Activated CD4-positive, alpha-beta T cell treated with anti-CD3 and anti-CD28 coated beads, Interleukin-2, Interleukin-6, amounts not matched to agents 100 ng/mL and 50 ng/mL, durations not matched to agents 16 hours and 8 hours (primary cell): ENCODE measurements at regions not wholly inside any gene's neighbourhood (a gene's known extent, or its start where the extent isn't known, plus 50 kb on each side); places are given as distances from the start of the nearest gene placed in this dataset.

Source experiments
- DNase-seq: peaks from one replicate; pipeline ENCODE4 v3.0.0-alpha.2; 2020

- DNase-seq: no peak
Measured at GRCh38 chr3:104717828-104718196, 648.9 kb upstream of the ALCAM start.

- no peak for DNase-seq
Measured at GRCh38 chr3:104723000-104723399, 643.7 kb upstream of the ALCAM start.

GRCh38 chr3:104731074-104731473 lies 635.6 kb upstream of the ALCAM start:
- DNase-seq: no peak

- no peak for DNase-seq
Measured at GRCh38 chr3:104734627-104735026, 632.1 kb upstream of the ALCAM start.

- DNase-seq: no peak
Measured at GRCh38 chr3:104735691-104736090, 631.0 kb upstream of the ALCAM start.

GRCh38 chr3:104738271-104738670 lies 628.4 kb upstream of the ALCAM start:
- DNase-seq: no peak

- DNase-seq: no peak
Measured at GRCh38 chr3:104740874-104741379, 625.8 kb upstream of the ALCAM start.

GRCh38 chr3:104742044-104742443 lies 624.7 kb upstream of the ALCAM start:
- DNase-seq: no peak

- DNase-seq: no peak
Measured at GRCh38 chr3:104745313-104745712, 621.4 kb upstream of the ALCAM start.

GRCh38 chr3:104746056-104746455 lies 620.7 kb upstream of the ALCAM start:
- DNase-seq: no peak

- DNase-seq: no peak
Measured at GRCh38 chr3:104750581-104750980, 616.1 kb upstream of the ALCAM start.

- DNase-seq: no peak
Measured at GRCh38 chr3:104755791-104756190, 610.9 kb upstream of the ALCAM start.

- no peak for DNase-seq
Measured at GRCh38 chr3:104763007-104763406, 603.7 kb upstream of the ALCAM start.

GRCh38 chr3:104764496-104764895 lies 602.2 kb upstream of the ALCAM start:
- no peak for DNase-seq

GRCh38 chr3:104768886-104769285 lies 597.8 kb upstream of the ALCAM start:
- DNase-seq: no peak

GRCh38 chr3:104779324-104779723 lies 587.4 kb upstream of the ALCAM start:
- DNase-seq: no peak

- no peak for DNase-seq
Measured at GRCh38 chr3:104781112-104781511, 585.6 kb upstream of the ALCAM start.

- DNase-seq: no peak
Measured at GRCh38 chr3:104785947-104786346, 580.8 kb upstream of the ALCAM start.

- no peak for DNase-seq
Measured at GRCh38 chr3:104787306-104787705, 579.4 kb upstream of the ALCAM start.

- no peak for DNase-seq
Measured at GRCh38 chr3:104788807-104789206, 577.9 kb upstream of the ALCAM start.

- DNase-seq: no peak
Measured at GRCh38 chr3:104791331-104791730, 575.4 kb upstream of the ALCAM start.

GRCh38 chr3:104796556-104796955 lies 570.2 kb upstream of the ALCAM start:
- DNase-seq: no peak

GRCh38 chr3:104805042-104805441 lies 561.7 kb upstream of the ALCAM start:
- DNase-seq: no peak

GRCh38 chr3:104805508-104805907 lies 561.2 kb upstream of the ALCAM start:
- no peak for DNase-seq

- no peak for DNase-seq
Measured at GRCh38 chr3:104810896-104811295, 555.8 kb upstream of the ALCAM start.

- DNase-seq: no peak
Measured at GRCh38 chr3:104816008-104816407, 550.7 kb upstream of the ALCAM start.
